ENCODE measurements at regions not wholly inside any gene's neighbourhood (a gene's known extent, or its start where the extent isn't known, plus 50 kb on each side); places are given as distances from the start of the nearest gene placed in this dataset.

DNA sequence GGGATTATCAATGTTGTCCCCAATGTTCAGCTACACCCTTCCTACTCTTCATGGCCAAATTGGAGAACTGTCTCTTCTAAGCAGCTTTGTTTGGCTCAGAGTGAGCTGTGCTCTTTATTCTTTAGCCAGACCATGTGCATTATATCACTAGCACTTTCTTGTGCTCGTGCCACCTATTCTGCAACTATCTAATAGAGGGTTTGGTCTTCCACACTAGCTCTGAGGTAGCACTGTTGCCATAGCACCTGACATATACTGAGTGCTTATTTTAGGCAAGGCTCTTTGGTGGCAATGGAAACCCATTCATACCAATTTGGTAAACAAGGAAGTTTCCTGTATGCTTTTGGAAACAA lies 394.3 kb upstream of the C2CD4B start:
- TF ChIP-seq, protein P1, sequence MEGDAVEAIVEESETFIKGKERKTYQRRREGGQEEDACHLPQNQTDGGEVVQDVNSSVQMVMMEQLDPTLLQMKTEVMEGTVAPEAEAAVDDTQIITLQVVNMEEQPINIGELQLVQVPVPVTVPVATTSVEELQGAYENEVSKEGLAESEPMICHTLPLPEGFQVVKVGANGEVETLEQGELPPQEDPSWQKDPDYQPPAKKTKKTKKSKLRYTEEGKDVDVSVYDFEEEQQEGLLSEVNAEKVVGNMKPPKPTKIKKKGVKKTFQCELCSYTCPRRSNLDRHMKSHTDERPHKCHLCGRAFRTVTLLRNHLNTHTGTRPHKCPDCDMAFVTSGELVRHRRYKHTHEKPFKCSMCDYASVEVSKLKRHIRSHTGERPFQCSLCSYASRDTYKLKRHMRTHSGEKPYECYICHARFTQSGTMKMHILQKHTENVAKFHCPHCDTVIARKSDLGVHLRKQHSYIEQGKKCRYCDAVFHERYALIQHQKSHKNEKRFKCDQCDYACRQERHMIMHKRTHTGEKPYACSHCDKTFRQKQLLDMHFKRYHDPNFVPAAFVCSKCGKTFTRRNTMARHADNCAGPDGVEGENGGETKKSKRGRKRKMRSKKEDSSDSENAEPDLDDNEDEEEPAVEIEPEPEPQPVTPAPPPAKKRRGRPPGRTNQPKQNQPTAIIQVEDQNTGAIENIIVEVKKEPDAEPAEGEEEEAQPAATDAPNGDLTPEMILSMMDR (IDR thresholded peaks at IDR 0.05) = no peak
- TF ChIP-seq EZH2 (IDR thresholded peaks at IDR 0.05; ENCODE audit: borderline replicate concordance, insufficient read depth, low read depth, low read length, poor library complexity, severe bottlenecking) = no peak

All from B cell (primary cell).